A673 (cell line): ENCODE measurements at regions not wholly inside any gene's neighbourhood (a gene's known extent, or its start where the extent isn't known, plus 50 kb on each side); places are given as distances from the start of the nearest gene placed in this dataset.

Source experiments
- BruUV-seq: library from RNA; stranded (reverse); fragments of 400-500 nt; replicated peaks from 2 replicates; lab custom pipeline; 2021; lab: Mats Ljungman, UMichigan
- CTCF ChIA-PET: fragments of 300-600 bp; sonication (Branson Sonifier 250); formaldehyde crosslinking; loops from one replicate; lab custom pipeline; 2022; ENCODE audit warnings: antibody characterized with exemption; lab: Charles Lee
- POLR2A ChIA-PET: fragments of 300-600 bp; sonication (Branson Sonifier 250); formaldehyde crosslinking; loops from one replicate; lab custom pipeline; 2022; ENCODE audit warnings: antibody characterized with exemption; ENCODE audit not compliant: low non-redundant PET; lab: Charles Lee
- DNase-seq: peaks from one replicate; pipeline ENCODE4 v3.0.0-alpha.2; 2015; ENCODE audit warnings: low spot score
- H3K27ac ChIP-seq: fragments of 200-600 bp; sonication (generic); 2 replicates; pipeline ENCODE4 v1.5.1; 2016; ENCODE audit warnings: mixed run types, low read depth, mild to moderate bottlenecking, mixed read lengths, antibody characterized with exemption, low read length; ENCODE audit not compliant: poor library complexity, severe bottlenecking
- H3K27me3 ChIP-seq: fragments of 200-600 bp; sonication (generic); replicated peaks from 2 replicates; pipeline ENCODE4 v1.6.1; 2017; ENCODE audit warnings: mixed run types, low read depth, mild to moderate bottlenecking, mixed read lengths, antibody characterized with exemption, low read length; ENCODE audit not compliant: insufficient read depth, poor library complexity
- H3K36me3 ChIP-seq: fragments of 200-600 bp; sonication (generic); 2 replicates; pipeline ENCODE4 v1.6.1; 2016; ENCODE audit warnings: mixed run types, mild to moderate bottlenecking, mixed read lengths, antibody characterized with exemption, low read length; ENCODE audit not compliant: insufficient read depth, poor library complexity, severe bottlenecking
- H3K4me1 ChIP-seq: fragments of 200-600 bp; sonication (generic); 2 replicates; pipeline ENCODE4 v1.6.1; 2017; ENCODE audit warnings: mixed run types, mild to moderate bottlenecking, mixed read lengths, antibody characterized with exemption, low read length; ENCODE audit not compliant: insufficient read depth, poor library complexity, severe bottlenecking
- H3K4me3 ChIP-seq: fragments of 200-600 bp; sonication (generic); 2 replicates; pipeline ENCODE4 v1.5.1; 2016; ENCODE audit warnings: low read depth, mixed run types, mild to moderate bottlenecking, mixed read lengths, low read length; ENCODE audit not compliant: poor library complexity, severe bottlenecking
- H3K9me3 ChIP-seq: fragments of 200-600 bp; sonication (generic); 2 replicates; pipeline ENCODE4 v1.6.1; 2016; ENCODE audit warnings: mixed run types, low read depth, mild to moderate bottlenecking, mixed read lengths, antibody characterized with exemption, low read length; ENCODE audit not compliant: poor library complexity, severe bottlenecking
- EZH2 ChIP-seq: fragments of 200-600 bp; sonication (generic); IDR thresholded peaks from 2 replicates; pipeline ENCODE4 v1.6.1; 2017; ENCODE audit warnings: borderline replicate concordance, low read depth, mild to moderate bottlenecking, mixed read lengths, antibody characterized with exemption, low read length; ENCODE audit not compliant: poor library complexity, severe bottlenecking
- intact Hi-C: fragments of 100-400 bp; cut with micrococcal nuclease; formaldehyde crosslinking; loops from one replicate; pipeline ENCODE4 v1.10.0; 2022; ENCODE audit not compliant: unreplicated experiment
- TF ChIP-seq, protein P1 (sequence below): fragments of 300-800, 200-600 bp; sonication (generic); conservative IDR thresholded peaks from 2 replicates; pipeline ENCODE4 v1.5.1; 2017; ENCODE audit warnings: low read depth, mild to moderate bottlenecking, antibody characterized with exemption, low read length, moderate library complexity, mixed read lengths

DNA sequence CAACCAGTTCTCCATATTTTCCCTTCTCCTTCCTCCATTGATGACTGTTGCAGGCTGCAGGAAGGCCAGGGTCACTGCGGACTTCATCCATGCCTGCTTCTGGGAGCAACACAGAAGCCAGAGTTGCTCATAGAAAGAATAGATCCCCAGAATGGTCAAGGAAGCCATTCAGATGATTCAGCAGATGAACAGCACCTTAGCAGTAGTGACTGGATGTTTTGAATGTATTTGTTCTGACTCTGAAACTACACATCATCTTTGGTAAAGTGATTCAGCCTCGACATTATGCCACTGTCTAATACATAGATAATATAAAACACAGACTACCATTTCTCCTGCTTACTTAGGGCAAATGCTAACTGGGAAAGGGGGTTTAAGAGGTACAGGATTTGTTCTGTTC is 411.6 kb downstream of the RND3 start:
- POLR2A ChIA-PET: no interaction called here
- Histone ChIP-seq H3K27ac (no peak overlapping the region), H3K36me3 (no peaks in the 10 kb centered on the region), H3K4me3 (no peak overlapping the region), H3K4me1 (peaks cover 3% of the 10 kb centered on the region), H3K9me3 (no peaks in the 10 kb centered on the region), H3K27me3 (no peaks in the 10 kb centered on the region)
- CTCF ChIA-PET: no interaction called here
- DNase-seq: no peak
- intact Hi-C loops: no loop called here
- TF ChIP-seq, protein P1, sequence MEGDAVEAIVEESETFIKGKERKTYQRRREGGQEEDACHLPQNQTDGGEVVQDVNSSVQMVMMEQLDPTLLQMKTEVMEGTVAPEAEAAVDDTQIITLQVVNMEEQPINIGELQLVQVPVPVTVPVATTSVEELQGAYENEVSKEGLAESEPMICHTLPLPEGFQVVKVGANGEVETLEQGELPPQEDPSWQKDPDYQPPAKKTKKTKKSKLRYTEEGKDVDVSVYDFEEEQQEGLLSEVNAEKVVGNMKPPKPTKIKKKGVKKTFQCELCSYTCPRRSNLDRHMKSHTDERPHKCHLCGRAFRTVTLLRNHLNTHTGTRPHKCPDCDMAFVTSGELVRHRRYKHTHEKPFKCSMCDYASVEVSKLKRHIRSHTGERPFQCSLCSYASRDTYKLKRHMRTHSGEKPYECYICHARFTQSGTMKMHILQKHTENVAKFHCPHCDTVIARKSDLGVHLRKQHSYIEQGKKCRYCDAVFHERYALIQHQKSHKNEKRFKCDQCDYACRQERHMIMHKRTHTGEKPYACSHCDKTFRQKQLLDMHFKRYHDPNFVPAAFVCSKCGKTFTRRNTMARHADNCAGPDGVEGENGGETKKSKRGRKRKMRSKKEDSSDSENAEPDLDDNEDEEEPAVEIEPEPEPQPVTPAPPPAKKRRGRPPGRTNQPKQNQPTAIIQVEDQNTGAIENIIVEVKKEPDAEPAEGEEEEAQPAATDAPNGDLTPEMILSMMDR: no peak
- no peak for TF ChIP-seq EZH2
- no TSS peak for BruUV-seq

DNA sequence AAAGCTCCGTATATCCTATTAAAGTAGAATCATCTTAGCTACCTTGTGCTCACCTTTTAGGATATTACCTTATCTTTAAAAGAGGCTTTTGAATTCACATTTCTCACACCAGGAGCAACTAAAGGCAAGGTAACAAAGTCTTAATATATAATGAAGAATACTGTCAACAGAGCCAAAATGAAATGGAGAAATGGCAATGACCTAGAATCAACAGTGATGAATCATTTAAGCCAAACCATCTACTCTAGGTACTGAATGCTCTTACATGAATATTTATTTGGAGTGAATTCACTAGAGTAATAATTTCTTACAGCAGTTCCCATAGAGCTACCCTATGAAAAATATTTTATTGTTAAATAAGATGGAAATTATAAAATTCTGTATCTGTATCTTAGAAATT is 421.0 kb downstream of the RND3 start:
- H3K36me3 ChIP-seq: no peaks in the 10 kb centered on the region
- CTCF ChIA-PET: no interaction called here
- no TSS peak for BruUV-seq
- DNase-seq: no peak
- H3K9me3 ChIP-seq: no peaks in the 10 kb centered on the region
- no peaks in the 10 kb centered on the region for H3K27me3 ChIP-seq
- H3K4me3 ChIP-seq: no peak overlapping the region
- H3K27ac ChIP-seq: no peak overlapping the region
- POLR2A ChIA-PET: no interaction called here
- no peak for TF ChIP-seq EZH2
- no peaks in the 10 kb centered on the region for H3K4me1 ChIP-seq
- intact Hi-C loops: no loop called here

DNA sequence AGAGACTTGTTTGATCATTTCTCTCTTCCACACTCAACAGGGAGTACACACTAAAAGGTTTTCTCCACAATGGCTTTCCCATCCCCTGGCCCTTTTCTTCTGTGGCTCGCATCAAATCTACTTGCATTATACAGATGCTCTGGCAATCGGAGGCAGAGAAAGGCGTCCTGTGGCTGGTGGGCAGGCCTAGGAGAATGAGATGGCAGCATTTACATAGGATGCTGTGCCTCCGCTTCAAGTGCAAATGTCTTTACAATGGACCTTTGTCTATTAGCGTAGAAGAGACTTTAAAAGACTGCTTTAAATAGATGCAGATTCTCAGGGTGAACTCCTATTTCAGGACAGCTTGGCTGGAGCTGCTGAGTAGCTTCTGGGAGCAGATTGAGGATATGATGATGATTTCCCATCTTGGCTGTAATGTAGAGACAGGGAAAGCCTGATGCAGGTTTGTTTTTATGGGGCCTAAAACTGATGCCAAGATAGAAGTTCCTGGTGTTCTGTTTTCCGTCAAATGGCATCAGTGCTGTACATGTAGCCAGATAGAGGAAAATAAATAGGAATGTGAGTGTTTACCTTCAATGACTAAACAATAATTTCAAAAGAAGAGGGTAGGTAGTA is 423.4 kb downstream of the RND3 start:
- no peaks in the 10 kb centered on the region for H3K27me3 ChIP-seq
- no peaks in the 10 kb centered on the region for H3K9me3 ChIP-seq
- BruUV-seq: no TSS peak
- DNase-seq: no peak
- ChIA-PET CTCF (no interaction called here), POLR2A (no interaction called here)
- no peak overlapping the region for H3K4me3 ChIP-seq
- H3K36me3 ChIP-seq: no peaks in the 10 kb centered on the region
- H3K27ac ChIP-seq: no peak overlapping the region
- no peaks in the 10 kb centered on the region for H3K4me1 ChIP-seq
- TF ChIP-seq, protein P1: no peak
- no peak for TF ChIP-seq EZH2
- intact Hi-C loops: no loop called here

DNA sequence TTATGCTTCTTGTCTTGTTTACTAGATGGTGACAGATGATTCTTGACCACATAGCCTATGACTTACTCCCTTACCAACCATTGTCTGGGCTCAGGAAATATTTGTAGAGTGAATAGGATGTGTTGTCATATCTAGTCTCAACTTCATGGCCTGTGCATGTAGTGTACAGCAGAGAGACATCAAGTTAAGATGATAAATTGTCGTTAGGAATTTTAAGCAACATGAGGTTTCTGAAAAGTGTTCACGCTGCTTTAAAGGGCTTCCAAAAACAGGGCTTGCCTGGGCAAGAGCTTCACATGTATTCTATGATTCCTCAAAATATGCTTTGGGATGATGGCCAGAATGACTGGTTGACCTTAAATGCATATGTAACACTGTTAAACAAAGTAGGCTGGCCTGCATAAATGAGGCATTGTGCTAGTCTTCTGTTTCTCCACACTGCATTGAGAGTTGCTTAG is 424.0 kb downstream of the RND3 start:
- no peak for DNase-seq
- TF ChIP-seq, protein P1: no peak
- TF ChIP-seq EZH2: no peak

More for the DNA sequence above, 424.0 kb downstream of the RND3 start:
- no peak overlapping the region for H3K27ac ChIP-seq
- no TSS peak for BruUV-seq
- CTCF ChIA-PET: no interaction called here
- intact Hi-C loops: no loop called here
- H3K4me3 ChIP-seq: no peak overlapping the region
- no peaks in the 10 kb centered on the region for H3K9me3 ChIP-seq
- H3K4me1 ChIP-seq: no peaks in the 10 kb centered on the region
- POLR2A ChIA-PET: no interaction called here
- no peaks in the 10 kb centered on the region for H3K27me3 ChIP-seq
- no peaks in the 10 kb centered on the region for H3K36me3 ChIP-seq
